Sigmoid colon (tissue), 6 donors: ENCODE measurements at regions not wholly inside any gene's neighbourhood (a gene's known extent, or its start where the extent isn't known, plus 50 kb on each side); places are given as distances from the start of the nearest gene placed in this dataset.
A peak's percentile ranks its signal among the peaks of the same experiment; 100 is the strongest.

Experiments
- DNase-seq: peaks from one replicate; pipeline ENCODE4 v3.0.0-alpha.2; 2019
- H3K27ac ChIP-seq, 4 donors: fragments of 200-600 bp; sonication (generic); one replicate each; pipeline ENCODE4 v1.5.1; 2016 to 2019; ENCODE audit warnings: mild to moderate bottlenecking in 1 of 4
- H3K27me3 ChIP-seq, 3 donors: fragments of 200-600 bp; sonication (generic); one replicate each; pipeline ENCODE4 v1.5.1; 2019; ENCODE audit warnings: mild to moderate bottlenecking in 1 of 3
- H3K36me3 ChIP-seq, 4 donors: fragments of 200-600 bp; sonication (generic); one replicate each; pipeline ENCODE4 v1.5.1; 2016 to 2019
- H3K4me1 ChIP-seq, 4 donors: fragments of 200-600 bp; sonication (generic); one replicate each; pipeline ENCODE4 v1.5.1; 2017 to 2019
- H3K4me3 ChIP-seq, 4 donors: fragments of 200-600 bp; sonication (generic); one replicate each; pipeline ENCODE4 v1.5.1; 2017 to 2019; ENCODE audit warnings: mild to moderate bottlenecking in 2 of 4, moderate library complexity in 1 of 4
- H3K9me3 ChIP-seq, 4 donors: fragments of 200-600 bp in 3 of 4; sonication (generic) in 3 of 4; one replicate each; pipeline versions ENCODE4 v1.5.1 to v1.6.1; 2013 to 2019
- EP300 ChIP-seq, 4 donors: sonication (generic); formaldehyde crosslinking; IDR thresholded peaks; one replicate each; pipeline ENCODE4 v1.6.1; 2017; ENCODE audit warnings: antibody characterized with exemption in 4 of 4
- POLR2A ChIP-seq, 2 donors: fragments of 450-650 bp; IDR thresholded peaks; one replicate each; pipeline ENCODE4 v1.6.1; 2016; ENCODE audit warnings: antibody characterized with exemption in 2 of 2, mild to moderate bottlenecking in 2 of 2, moderate library complexity in 2 of 2
- POLR2AphosphoS5 ChIP-seq, 4 donors: sonication (generic); formaldehyde crosslinking; IDR thresholded peaks; one replicate each; pipeline ENCODE4 v1.6.1; 2017; ENCODE audit warnings: antibody characterized with exemption in 4 of 4
- WGBS, 2 donors: extraction: QIAGEN DNeasy Blood & Tissue Kit; methylation state at CpG; one replicate each; pipeline ENCODE4 v1.1.7; 2013; 5-methylcytosine and 5-hydroxymethylcytosine counted together
- intact Hi-C: fragments of 100-400 bp; cut with DNase I; formaldehyde crosslinking; loops from one replicate; pipeline ENCODE4 v1.15.1; 2023
- TF ChIP-seq, protein P1 (sequence below), 4 experiments: fragments of 450-650 bp in 3 of 4; fragments of 200-600 bp in 1 of 4; IDR thresholded peaks; one replicate each; pipeline ENCODE4 v1.5.1; 2016 to 2019; ENCODE audit warnings: antibody characterized with exemption in 4 of 4, mild to moderate bottlenecking in 3 of 4, moderate library complexity in 2 of 4
- donor health status: healthy with polysubstance abuse.
- donor health status: healthy.

GRCh38 chr5:124652514-124652819, 94.0 kb downstream of the ZNF608 start:
- no peaks in the 10 kb centered on the region for H3K9me3 ChIP-seq
- H3K27ac ChIP-seq = peak overlapping the region; percentile 83 to 93 (median 86)
- H3K36me3 ChIP-seq = peaks cover 0 to 8% (median 0%) of the 10 kb centered on the region in 4 donors
- H3K4me3 ChIP-seq = peak overlapping the region in 2 of 4 donors; percentile 57 to 61
- intact Hi-C loops = loop anchor here (2.0 to 10.0 kb wide), 3 partner anchors 92 to 752 kb away; no protein-coding TSS in a partner anchor
- 8 to 43% methylated on average over 2 of the region's 2 CpGs for WGBS, 2 donors
- peaks cover 0 to 79% (median 76%) of the 10 kb centered on the region in 4 donors for H3K4me1 ChIP-seq
- no peak for DNase-seq
- H3K27me3 ChIP-seq = no peaks in the 10 kb centered on the region
- peak in 2 of 4 donors; percentile 3 to 4 for TF ChIP-seq POLR2AphosphoS5 (IDR thresholded peaks at IDR 0.05)
- TF ChIP-seq POLR2A (IDR thresholded peaks at IDR 0.05) = no peak

GRCh38 chr5:124651663-124652513, 94.6 kb downstream of the ZNF608 start:
- peak; percentile 91 for DNase-seq
- Histone ChIP-seq H3K27me3 (no peaks in the 10 kb centered on the region), H3K4me1 (peaks cover 0 to 79% (median 76%) of the 10 kb centered on the region in 4 donors), H3K27ac (peak overlapping the region; percentile 83 to 93 (median 86)), H3K36me3 (peaks cover 0 to 8% (median 0%) of the 10 kb centered on the region in 4 donors), H3K4me3 (peak overlapping the region; percentile 46 to 61 (median 56)), H3K9me3 (no peaks in the 10 kb centered on the region)
- intact Hi-C loops = loop anchor here (2.0 to 10.0 kb wide), 4 partner anchors 93 to 753 kb away; no protein-coding TSS in a partner anchor
- TF ChIP-seq POLR2AphosphoS5 (IDR thresholded peaks at IDR 0.05) = peak; percentile 66 to 94 (median 86)
- TF ChIP-seq EP300 (IDR thresholded peaks at IDR 0.05) = no peak
- TF ChIP-seq, protein P1, sequence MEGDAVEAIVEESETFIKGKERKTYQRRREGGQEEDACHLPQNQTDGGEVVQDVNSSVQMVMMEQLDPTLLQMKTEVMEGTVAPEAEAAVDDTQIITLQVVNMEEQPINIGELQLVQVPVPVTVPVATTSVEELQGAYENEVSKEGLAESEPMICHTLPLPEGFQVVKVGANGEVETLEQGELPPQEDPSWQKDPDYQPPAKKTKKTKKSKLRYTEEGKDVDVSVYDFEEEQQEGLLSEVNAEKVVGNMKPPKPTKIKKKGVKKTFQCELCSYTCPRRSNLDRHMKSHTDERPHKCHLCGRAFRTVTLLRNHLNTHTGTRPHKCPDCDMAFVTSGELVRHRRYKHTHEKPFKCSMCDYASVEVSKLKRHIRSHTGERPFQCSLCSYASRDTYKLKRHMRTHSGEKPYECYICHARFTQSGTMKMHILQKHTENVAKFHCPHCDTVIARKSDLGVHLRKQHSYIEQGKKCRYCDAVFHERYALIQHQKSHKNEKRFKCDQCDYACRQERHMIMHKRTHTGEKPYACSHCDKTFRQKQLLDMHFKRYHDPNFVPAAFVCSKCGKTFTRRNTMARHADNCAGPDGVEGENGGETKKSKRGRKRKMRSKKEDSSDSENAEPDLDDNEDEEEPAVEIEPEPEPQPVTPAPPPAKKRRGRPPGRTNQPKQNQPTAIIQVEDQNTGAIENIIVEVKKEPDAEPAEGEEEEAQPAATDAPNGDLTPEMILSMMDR (IDR thresholded peaks at IDR 0.05) = no peak
- TF ChIP-seq POLR2A (IDR thresholded peaks at IDR 0.05) = peak in 1 of 2 donors; percentile 49
- WGBS, 2 donors = 1 to 3% methylated on average over 54 of the region's 54 CpGs

DNA sequence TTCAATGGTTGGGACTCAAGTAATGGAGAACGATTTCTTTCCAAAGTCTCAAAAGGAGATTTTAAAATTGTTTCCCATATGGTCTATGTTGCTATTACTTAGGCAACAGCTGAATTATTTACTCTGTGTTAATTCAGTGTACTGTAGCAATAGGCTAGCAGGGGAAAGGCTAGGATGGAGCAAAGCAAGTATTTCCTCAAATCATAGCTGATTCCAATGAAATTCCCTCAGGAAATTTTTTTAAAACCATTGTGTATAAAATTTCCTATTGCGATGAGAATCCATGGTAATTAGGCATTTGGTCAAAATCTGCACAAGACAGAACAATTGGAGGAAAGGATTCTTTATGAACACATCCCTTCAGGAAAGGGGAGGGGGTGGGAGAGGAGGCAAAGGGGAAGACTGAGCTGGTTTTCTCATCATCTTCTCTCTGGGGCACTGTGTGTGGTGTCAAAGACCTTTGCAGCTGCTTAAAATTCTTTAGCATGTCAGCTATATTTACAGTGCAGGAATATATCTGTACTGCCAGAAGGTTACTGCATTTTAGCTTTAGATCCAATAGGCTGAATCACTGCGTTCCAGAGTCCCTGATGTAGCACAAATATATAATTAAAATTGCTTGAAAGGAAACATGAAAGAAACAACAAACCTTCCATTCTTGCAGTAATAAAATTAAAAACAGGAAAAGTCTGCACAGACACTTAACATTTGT, 95.3 kb downstream of the ZNF608 start:
- no peaks in the 10 kb centered on the region for H3K9me3 ChIP-seq
- TF ChIP-seq, protein P1 (IDR thresholded peaks at IDR 0.05) = no peak
- TF ChIP-seq POLR2AphosphoS5 (IDR thresholded peaks at IDR 0.05) = no peak
- no peak for TF ChIP-seq EP300 (IDR thresholded peaks at IDR 0.05)
- TF ChIP-seq POLR2A (IDR thresholded peaks at IDR 0.05) = no peak
- peak overlapping the region; percentile 46 to 61 (median 56) for H3K4me3 ChIP-seq
- peaks cover 0 to 8% (median 0%) of the 10 kb centered on the region in 4 donors for H3K36me3 ChIP-seq
- 26 to 29% methylated on average over 3 of the region's 3 CpGs for WGBS, 2 donors
- no peak for DNase-seq
- H3K4me1 ChIP-seq = peaks cover 0 to 75% (median 72%) of the 10 kb centered on the region in 4 donors
- no peaks in the 10 kb centered on the region for H3K27me3 ChIP-seq
- intact Hi-C loops = loop anchor here (2.0 to 10.0 kb wide), 3 partner anchors 126 to 754 kb away; no protein-coding TSS in a partner anchor
- H3K27ac ChIP-seq = peak overlapping the region; percentile 83 to 93 (median 86)

- Histone ChIP-seq H3K36me3 (peaks cover 0 to 8% (median 0%) of the 10 kb centered on the region in 4 donors), H3K4me1 (peaks cover 0 to 66% (median 62%) of the 10 kb centered on the region in 4 donors), H3K27me3 (no peaks in the 10 kb centered on the region), H3K9me3 (no peaks in the 10 kb centered on the region), H3K27ac (peak overlapping the region; percentile 83 to 93 (median 86)), H3K4me3 (peak overlapping the region in 1 of 4 donors; percentile 9)
- intact Hi-C loops = loop anchor here (2.0 to 10.0 kb wide), 3 partner anchors 125 to 755 kb away; no protein-coding TSS in a partner anchor
- TF ChIP-seq POLR2A (IDR thresholded peaks at IDR 0.05) (no peak), POLR2AphosphoS5 (IDR thresholded peaks at IDR 0.05) (no peak)
- no peak for DNase-seq
- 7 to 9% methylated on average over 4 of the region's 4 CpGs for WGBS, 2 donors
These were observed 96.3 kb downstream of the ZNF608 start for GRCh38 chr5:124650147-124650561.

DNA sequence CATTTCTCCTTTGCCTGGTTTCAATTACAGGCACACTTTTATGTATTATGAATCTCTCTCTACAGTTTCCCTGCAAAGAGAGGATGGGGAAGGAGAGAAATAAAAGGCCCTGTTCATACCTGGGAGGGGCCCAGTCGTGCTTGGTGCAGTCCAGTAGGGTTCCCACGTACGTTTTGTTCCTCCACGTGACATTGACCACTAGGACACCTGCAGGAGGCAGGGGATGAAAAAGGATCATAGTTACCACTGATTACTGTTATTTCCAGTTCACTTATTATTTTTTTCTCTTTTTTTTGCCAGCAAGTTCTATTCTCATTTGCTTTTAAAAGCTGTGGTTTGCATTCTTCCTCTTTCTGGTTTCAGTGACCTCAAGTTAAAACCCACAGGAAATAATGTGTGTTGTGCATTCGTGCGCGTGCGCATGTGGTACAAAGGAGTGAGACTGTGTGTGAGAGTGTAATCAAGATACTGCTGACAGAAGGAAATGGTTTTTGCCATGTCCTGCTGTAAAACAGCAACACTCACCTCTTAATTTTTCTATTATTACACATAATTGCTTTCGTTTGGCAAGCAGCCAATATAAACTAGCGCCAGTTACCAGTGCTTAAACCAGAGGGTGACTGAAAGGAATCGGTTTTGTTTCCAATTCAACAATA, 96.8 kb downstream of the ZNF608 start:
- intact Hi-C loops = loop anchor here (2.0 to 10.0 kb wide), 4 partner anchors 125 to 1948 kb away; partner anchors contain the start of gene ALDH7A1
- H3K27ac ChIP-seq = peak overlapping the region; percentile 83 to 93 (median 86)

More for the DNA sequence above, 96.8 kb downstream of the ZNF608 start:
- peak overlapping the region in 1 of 4 donors; percentile 9 for H3K4me3 ChIP-seq
- H3K27me3 ChIP-seq = no peaks in the 10 kb centered on the region
- no peaks in the 10 kb centered on the region for H3K9me3 ChIP-seq
- DNase-seq = no peak
- 5 to 14% methylated on average over 11 of the region's 11 CpGs for WGBS, 2 donors
- H3K36me3 ChIP-seq = peaks cover 0 to 8% (median 0%) of the 10 kb centered on the region in 4 donors
- H3K4me1 ChIP-seq = peaks cover 0 to 60% (median 57%) of the 10 kb centered on the region in 4 donors
- TF ChIP-seq, protein P1 (IDR thresholded peaks at IDR 0.05) = no peak
- TF ChIP-seq POLR2AphosphoS5 (IDR thresholded peaks at IDR 0.05) = peak in 1 of 4 donors; percentile 51
